Fibroblast of lung (primary cell): ENCODE measurements at regions not wholly inside any gene's neighbourhood (a gene's known extent, or its start where the extent isn't known, plus 50 kb on each side); places are given as distances from the start of the nearest gene placed in this dataset.

ENCODE experiments used
- DNase-seq, 2 donors: peaks; one replicate each; pipeline versions ENCODE4 v3.0.0 to v3.0.0-alpha.2; 2010; ENCODE audit warnings: low read depth in 2 of 2
- H2AFZ ChIP-seq: 2 replicates; pipeline ENCODE4 v1.5.1; 2012; ENCODE audit warnings: low read length, control low read depth, inconsistent platforms
- H3K27ac ChIP-seq: 2 replicates; pipeline ENCODE4 v1.5.1; 2011; ENCODE audit warnings: low read length, control low read depth; ENCODE audit not compliant: insufficient read depth
- H3K27me3 ChIP-seq: 2 replicates; pipeline ENCODE4 v1.5.1; 2011; ENCODE audit warnings: mild to moderate bottlenecking, low read length; ENCODE audit not compliant: control insufficient read depth, insufficient read depth
- H3K36me3 ChIP-seq: 2 replicates; pipeline ENCODE4 v1.5.1; 2011; ENCODE audit warnings: low read length; ENCODE audit not compliant: control insufficient read depth, insufficient read depth
- H3K4me1 ChIP-seq: 2 replicates; pipeline ENCODE4 v1.5.1; 2011; ENCODE audit warnings: low read length; ENCODE audit not compliant: control insufficient read depth, insufficient read depth; ENCODE audit errors: extremely low read depth
- H3K4me2 ChIP-seq: 2 replicates; pipeline ENCODE4 v1.5.1; 2011; ENCODE audit warnings: low read length, control low read depth; ENCODE audit not compliant: insufficient read depth; ENCODE audit errors: extremely low read depth
- H3K4me3 ChIP-seq, 4 experiments: fragments of 200-600 bp in 1 of 4; sonication (generic) in 1 of 4; replicated peaks in 1 of 4; 2 replicates each; pipeline ENCODE4 v1.5.1; 2011 to 2016; ENCODE audit warnings: low read length in 4 of 4, low read depth in 3 of 4, mild to moderate bottlenecking in 3 of 4, control low read depth in 2 of 4, inconsistent platforms in 1 of 4, mixed read lengths in 1 of 4; ENCODE audit not compliant: insufficient read depth in 1 of 4; ENCODE audit errors: control extremely low read depth in 1 of 4
- H3K79me2 ChIP-seq: 2 replicates; pipeline ENCODE4 v1.5.1; 2012; ENCODE audit warnings: mild to moderate bottlenecking, low read length, inconsistent platforms; ENCODE audit not compliant: control insufficient read depth, insufficient read depth
- H3K9ac ChIP-seq: 2 replicates; pipeline ENCODE4 v1.5.1; 2011; ENCODE audit warnings: mild to moderate bottlenecking, low read length, control low read depth; ENCODE audit not compliant: insufficient read depth
- H3K9me3 ChIP-seq: 2 replicates; pipeline ENCODE4 v1.5.1; 2012; ENCODE audit warnings: low read depth, low read length; ENCODE audit not compliant: control insufficient read depth, insufficient read depth
- H4K20me1 ChIP-seq: 2 replicates; pipeline ENCODE4 v1.5.1; 2011; ENCODE audit warnings: low read length; ENCODE audit not compliant: control insufficient read depth, insufficient read depth; ENCODE audit errors: extremely low read depth
- CTCF ChIP-seq, 2 donors: IDR thresholded peaks in 1 of 2; conservative IDR thresholded peaks in 1 of 2; 1 replicate in 1 of 2; 2 replicates in 1 of 2; pipeline ENCODE4 v1.5.1; 2011 to 2012; ENCODE audit warnings: low read length in 2 of 2, control low read depth in 1 of 2, inconsistent platforms in 1 of 2, low read depth in 1 of 2, mild to moderate bottlenecking in 1 of 2
- EZH2 ChIP-seq: IDR thresholded peaks from 2 replicates; pipeline ENCODE4 v1.5.1; 2012; ENCODE audit warnings: low read length, control low read depth, mild to moderate bottlenecking; ENCODE audit errors: missing control alignments

- H3K9me3 ChIP-seq = no peaks in the 10 kb centered on the region
- TF ChIP-seq CTCF (conservative IDR thresholded peaks at IDR 0.05 in 1 of 2, IDR thresholded peaks at IDR 0.05 in 1 of 2; ENCODE audit: low read depth in 1 of 2, low read length in 2 of 2) = no peak
- TF ChIP-seq EZH2 = no peak
- H2AFZ ChIP-seq = no peak overlapping the region
- H3K4me1 ChIP-seq = no peaks in the 10 kb centered on the region
- H4K20me1 ChIP-seq = no peaks in the 10 kb centered on the region
- no peak for DNase-seq
- H3K4me3 ChIP-seq = no peak overlapping the region
- no peak overlapping the region for H3K9ac ChIP-seq
- H3K36me3 ChIP-seq = no peaks in the 10 kb centered on the region
- H3K27ac ChIP-seq = no peak overlapping the region
- H3K4me2 ChIP-seq = no peak overlapping the region
- H3K79me2 ChIP-seq = no peaks in the 10 kb centered on the region
- no peaks in the 10 kb centered on the region for H3K27me3 ChIP-seq
These were observed 980.9 kb downstream of the FSTL5 start for GRCh38 chr4:161182913-161183312.

GRCh38 chr4:161178310-161178709 is 985.5 kb downstream of the FSTL5 start:
- Histone ChIP-seq H3K9ac (no peak overlapping the region), H2AFZ (no peak overlapping the region), H3K9me3 (no peaks in the 10 kb centered on the region), H3K4me1 (no peaks in the 10 kb centered on the region), H3K27ac (no peak overlapping the region), H4K20me1 (no peaks in the 10 kb centered on the region), H3K36me3 (no peaks in the 10 kb centered on the region), H3K27me3 (no peaks in the 10 kb centered on the region), H3K4me3 (no peak overlapping the region), H3K79me2 (no peaks in the 10 kb centered on the region), H3K4me2 (no peak overlapping the region)
- DNase-seq = no peak
- TF ChIP-seq EZH2 (no peak), CTCF (conservative IDR thresholded peaks at IDR 0.05 in 1 of 2, IDR thresholded peaks at IDR 0.05 in 1 of 2; ENCODE audit: low read depth in 1 of 2, low read length in 2 of 2) (no peak)

GRCh38 chr4:161172396-161173026 is 991.3 kb downstream of the FSTL5 start:
- no peaks in the 10 kb centered on the region for H3K79me2 ChIP-seq
- DNase-seq = no peak
- TF ChIP-seq CTCF (conservative IDR thresholded peaks at IDR 0.05 in 1 of 2, IDR thresholded peaks at IDR 0.05 in 1 of 2; ENCODE audit: low read depth in 1 of 2, low read length in 2 of 2) = no peak
- TF ChIP-seq EZH2 = no peak
- no peak overlapping the region for H2AFZ ChIP-seq
- H3K4me1 ChIP-seq = no peaks in the 10 kb centered on the region
- H3K9me3 ChIP-seq = no peaks in the 10 kb centered on the region
- no peak overlapping the region for H3K27ac ChIP-seq
- H3K27me3 ChIP-seq = no peaks in the 10 kb centered on the region
- no peak overlapping the region for H3K4me3 ChIP-seq
- no peaks in the 10 kb centered on the region for H4K20me1 ChIP-seq
- no peak overlapping the region for H3K9ac ChIP-seq
- no peaks in the 10 kb centered on the region for H3K36me3 ChIP-seq
- no peak overlapping the region for H3K4me2 ChIP-seq
